HFF-Myc (cell line): ENCODE measurements at regions not wholly inside any gene's neighbourhood (a gene's known extent, or its start where the extent isn't known, plus 50 kb on each side); places are given as distances from the start of the nearest gene placed in this dataset.

Source experiments
- DNase-seq: peaks from one replicate; pipeline ENCODE4 v3.0.0-alpha.2; 2011; ENCODE audit warnings: low read depth; ENCODE audit errors: extremely low read depth
- H3K4me3 ChIP-seq: replicated peaks from 2 replicates; pipeline ENCODE4 v1.5.1; 2011; ENCODE audit warnings: low read depth, mild to moderate bottlenecking, control low read depth, low read length
- CTCF ChIP-seq: IDR thresholded peaks from 2 replicates; pipeline ENCODE4 v1.5.1; 2012; ENCODE audit warnings: mild to moderate bottlenecking, low read depth, low read length, control low read depth; ENCODE audit errors: missing control alignments

GRCh38 chr4:136306361-136306760, 1225.9 kb downstream of the PCDH18 start:
- no peak for TF ChIP-seq CTCF

GRCh38 chr4:136302566-136302965, 1229.7 kb downstream of the PCDH18 start:
- H3K4me3 ChIP-seq = no peak overlapping the region
- DNase-seq = no peak
- no peak for TF ChIP-seq CTCF

More at GRCh38 chr4:136306361-136306760, 1225.9 kb downstream of the PCDH18 start:
- DNase-seq = no peak
- no peak overlapping the region for H3K4me3 ChIP-seq

- no peak for TF ChIP-seq CTCF
- H3K4me3 ChIP-seq = no peak overlapping the region
- DNase-seq = no peak
Measured at GRCh38 chr4:136301749-136302495, 1230.4 kb downstream of the PCDH18 start.

GRCh38 chr4:136283977-136284376, 1248.3 kb downstream of the PCDH18 start:
- no peak for DNase-seq
- H3K4me3 ChIP-seq = no peak overlapping the region
- TF ChIP-seq CTCF = no peak

GRCh38 chr4:136281889-136282288, 1250.4 kb downstream of the PCDH18 start:
- no peak for DNase-seq
- TF ChIP-seq CTCF = no peak
- H3K4me3 ChIP-seq = no peak overlapping the region

- DNase-seq = no peak
- no peak overlapping the region for H3K4me3 ChIP-seq
- no peak for TF ChIP-seq CTCF
Measured at GRCh38 chr4:136281307-136281706, 1251.0 kb downstream of the PCDH18 start.

GRCh38 chr4:136277741-136278140, 1254.6 kb downstream of the PCDH18 start:
- DNase-seq = no peak
- TF ChIP-seq CTCF = no peak
- H3K4me3 ChIP-seq = no peak overlapping the region
